ENCODE measurements at regions not wholly inside any gene's neighbourhood (a gene's known extent, or its start where the extent isn't known, plus 50 kb on each side); places are given as distances from the start of the nearest gene placed in this dataset.

DNA sequence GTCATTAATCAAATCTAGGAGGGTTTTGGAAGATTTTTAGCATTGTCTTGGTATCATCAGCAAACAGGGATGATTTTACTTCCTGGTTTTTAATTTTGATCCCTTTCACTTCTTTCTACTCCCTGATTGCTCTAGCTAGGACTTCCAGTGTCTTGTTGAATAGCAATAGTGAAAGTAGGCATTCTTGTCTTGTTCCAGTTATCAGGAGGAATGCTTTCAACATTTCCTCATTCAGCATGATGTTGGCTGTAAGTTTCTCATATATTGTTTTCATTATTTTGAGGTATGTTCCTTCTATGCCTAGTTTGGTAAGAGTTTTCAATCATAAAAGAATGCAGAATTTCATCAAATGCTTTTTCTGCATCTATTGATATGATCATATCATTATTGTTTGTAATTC lies 244.2 kb upstream of the CLEC14A start:
- DNase-seq, result no peak

DNA sequence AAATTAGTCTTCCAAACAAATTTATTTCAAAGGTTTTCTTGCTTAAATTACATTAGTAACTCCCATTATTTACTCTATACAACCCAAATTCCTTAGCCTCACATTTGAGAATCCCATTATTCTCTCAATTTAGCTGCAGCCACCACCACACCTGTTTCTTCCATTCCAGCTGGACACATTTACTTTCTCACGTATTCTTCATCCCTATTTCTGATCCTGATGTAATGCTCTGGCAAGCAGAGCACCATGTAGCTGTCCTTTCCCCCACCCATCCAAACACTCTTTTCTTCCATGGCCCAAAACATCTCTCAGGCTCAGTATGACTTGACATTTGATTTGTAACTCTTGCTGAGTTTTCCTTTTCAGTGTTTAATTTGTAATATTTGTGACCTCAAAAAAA lies 240.2 kb upstream of the CLEC14A start:
- DNase-seq, result peak; percentile 60

DNA sequence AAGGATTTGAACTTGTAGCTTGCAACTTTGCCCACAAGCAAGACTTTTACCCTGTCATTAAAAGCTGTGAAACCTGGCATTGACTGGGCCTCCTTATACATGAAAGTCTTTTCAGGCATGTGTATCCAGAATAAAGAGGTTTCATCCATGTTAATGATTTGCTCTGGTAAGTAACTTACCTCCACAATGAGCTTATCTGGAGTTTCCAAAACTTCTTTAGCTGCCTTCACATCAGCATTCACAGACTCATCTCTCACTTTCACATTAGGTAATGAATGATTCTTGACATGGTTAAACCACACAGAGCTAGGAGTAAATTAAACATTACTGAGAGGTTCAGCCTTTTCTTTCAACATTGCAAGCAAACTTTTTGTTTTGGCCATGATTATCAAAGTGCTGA lies 234.4 kb upstream of the CLEC14A start:
- DNase-seq, result no peak

DNA sequence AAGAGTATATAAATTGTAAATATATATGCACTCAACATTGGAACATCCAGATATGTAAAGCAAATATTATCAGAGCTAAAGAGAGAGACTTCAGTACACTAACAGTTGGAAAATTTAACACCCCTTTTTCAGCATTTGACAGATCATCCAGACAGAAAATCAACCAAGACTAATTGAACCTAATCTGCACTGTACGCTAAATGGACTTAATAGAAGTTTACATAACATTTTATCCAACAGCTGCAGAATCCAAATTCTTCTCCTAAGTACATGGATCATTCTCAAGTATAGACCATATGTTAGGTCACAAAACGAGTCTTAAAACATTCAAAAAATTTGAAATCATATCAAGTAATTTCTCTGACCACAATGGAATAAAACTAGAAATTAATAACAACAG lies 229.1 kb upstream of the CLEC14A start:
- no peak for DNase-seq

DNA sequence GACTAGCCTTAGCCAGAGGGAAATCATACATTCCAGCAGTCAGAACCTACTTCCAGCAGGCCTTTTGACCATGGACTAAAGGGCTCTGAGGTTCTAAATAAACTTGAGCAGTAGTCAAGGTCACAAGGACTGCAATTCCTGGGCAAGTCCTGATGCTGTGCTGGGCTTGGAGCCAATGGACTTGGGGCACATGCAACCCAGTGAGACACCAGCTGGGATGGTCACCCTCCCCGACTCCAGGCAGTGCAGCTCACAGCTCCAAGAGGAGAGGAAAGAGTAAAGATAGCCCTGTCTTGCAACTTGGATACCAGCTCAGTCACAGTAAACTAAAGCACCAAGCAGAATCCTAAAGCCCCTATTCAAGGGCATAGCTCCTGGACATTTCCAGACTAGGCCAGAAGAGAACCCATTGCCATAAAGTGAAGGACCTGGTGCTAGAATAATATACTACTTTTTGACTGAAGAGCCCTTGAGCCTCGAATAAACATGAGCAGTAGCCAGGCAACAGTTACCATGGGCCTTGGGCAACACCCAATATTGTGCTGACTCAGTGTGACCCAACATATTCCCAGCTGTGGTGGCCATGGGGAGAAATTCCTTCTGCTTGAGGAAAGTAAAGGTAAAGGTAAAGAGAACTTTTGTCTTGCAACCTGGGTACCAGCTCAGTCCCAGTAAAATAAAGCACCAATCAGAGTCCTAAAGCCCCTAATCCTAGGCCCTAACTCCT lies 226.2 kb upstream of the CLEC14A start:
- DNase-seq, result no peak

DNA sequence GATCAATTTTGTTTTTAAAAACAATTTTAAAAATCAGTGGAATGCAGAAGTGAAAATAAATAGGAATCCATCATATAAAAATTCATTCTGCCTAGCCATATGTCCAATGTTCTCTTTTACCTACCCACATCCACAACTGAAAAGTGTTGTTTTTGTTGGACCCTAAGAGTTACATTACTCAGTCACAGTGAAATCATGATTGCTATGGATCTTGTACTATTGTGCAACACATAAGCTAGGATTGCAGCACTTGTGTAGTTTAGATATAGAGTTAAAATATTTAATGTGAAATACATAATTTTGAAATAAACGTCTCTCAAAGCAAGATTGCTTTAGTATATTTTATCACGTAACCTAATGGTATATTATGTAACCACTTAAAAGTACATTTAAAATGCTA lies 213.3 kb upstream of the CLEC14A start:
- no peak for DNase-seq

DNA sequence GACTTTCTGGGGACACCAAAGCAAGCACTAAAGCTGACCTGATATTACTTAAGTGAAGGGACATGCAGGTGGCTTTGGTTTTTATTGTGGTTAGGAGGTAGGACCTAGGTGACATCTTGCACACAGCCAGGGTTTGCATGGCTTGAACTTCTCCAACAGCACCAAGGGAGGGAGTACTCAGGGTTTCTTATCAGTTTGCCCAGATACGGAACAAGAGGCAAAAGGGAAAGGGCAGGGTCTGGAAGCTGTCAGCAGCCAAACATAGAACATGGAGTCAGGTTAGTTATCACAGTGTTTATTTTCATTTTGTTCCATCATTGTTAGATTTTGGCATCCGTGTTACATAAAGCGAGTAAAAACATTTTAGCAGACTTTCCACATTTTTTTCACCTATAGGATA lies 186.3 kb upstream of the CLEC14A start:
- no peak for DNase-seq

DNA sequence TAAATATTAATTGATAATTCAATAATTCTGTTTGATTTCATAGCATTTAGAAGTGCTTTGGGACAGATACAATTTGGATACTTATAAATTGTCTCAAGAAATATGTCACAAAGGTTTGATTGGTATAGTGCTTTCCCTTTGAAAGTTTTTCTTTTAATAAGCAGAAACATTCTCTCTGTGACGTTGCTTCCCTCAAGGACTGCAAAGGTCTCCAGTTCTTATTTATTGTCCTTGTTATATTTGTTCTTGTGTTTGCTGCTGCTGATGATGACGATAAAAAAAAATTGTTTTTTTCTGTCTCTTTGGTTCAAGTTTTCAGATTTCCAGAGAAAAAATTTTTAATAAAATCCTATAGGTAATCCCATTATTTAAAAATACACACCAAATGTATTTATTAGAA lies 176.3 kb upstream of the CLEC14A start:
- DNase-seq, result no peak

DNA sequence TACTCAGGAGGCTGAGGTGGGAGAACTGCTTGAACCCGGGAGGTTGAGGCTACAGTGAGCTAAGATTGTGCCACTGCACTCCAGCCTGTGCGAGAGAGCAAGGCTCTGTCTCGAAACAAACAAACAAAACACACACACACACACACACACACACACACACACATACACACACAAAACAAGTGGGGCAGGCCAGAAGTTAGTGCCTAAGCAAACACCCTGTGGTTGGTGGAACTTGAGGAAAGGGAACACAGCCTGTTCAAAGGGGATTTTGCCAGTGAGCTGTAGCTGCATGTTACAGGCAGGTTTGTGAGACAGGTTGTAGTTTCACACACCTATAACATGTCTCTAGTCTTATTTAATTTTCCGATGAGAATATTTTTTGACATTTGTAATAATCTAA lies 175.3 kb upstream of the CLEC14A start:
- DNase-seq, result no peak

DNA sequence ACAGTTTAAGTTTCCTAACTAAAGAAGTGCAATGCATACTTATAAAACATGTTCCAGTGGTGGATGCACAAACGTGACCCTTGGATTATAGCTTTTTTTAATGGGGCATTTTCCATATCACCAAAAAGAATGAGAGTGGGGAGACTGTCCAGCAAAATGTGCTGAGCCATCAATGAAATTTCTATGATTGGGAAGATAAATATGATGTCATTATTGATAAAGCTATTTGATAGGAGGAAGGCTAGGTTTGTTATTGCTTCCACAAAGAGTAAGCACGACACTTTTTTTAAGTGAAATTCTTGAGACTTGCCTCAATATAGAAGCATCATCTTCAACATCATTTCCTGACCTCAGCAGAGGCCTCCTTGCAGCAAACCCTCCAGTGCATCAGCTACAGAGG lies 174.6 kb upstream of the CLEC14A start:
- no peak for DNase-seq

DNA sequence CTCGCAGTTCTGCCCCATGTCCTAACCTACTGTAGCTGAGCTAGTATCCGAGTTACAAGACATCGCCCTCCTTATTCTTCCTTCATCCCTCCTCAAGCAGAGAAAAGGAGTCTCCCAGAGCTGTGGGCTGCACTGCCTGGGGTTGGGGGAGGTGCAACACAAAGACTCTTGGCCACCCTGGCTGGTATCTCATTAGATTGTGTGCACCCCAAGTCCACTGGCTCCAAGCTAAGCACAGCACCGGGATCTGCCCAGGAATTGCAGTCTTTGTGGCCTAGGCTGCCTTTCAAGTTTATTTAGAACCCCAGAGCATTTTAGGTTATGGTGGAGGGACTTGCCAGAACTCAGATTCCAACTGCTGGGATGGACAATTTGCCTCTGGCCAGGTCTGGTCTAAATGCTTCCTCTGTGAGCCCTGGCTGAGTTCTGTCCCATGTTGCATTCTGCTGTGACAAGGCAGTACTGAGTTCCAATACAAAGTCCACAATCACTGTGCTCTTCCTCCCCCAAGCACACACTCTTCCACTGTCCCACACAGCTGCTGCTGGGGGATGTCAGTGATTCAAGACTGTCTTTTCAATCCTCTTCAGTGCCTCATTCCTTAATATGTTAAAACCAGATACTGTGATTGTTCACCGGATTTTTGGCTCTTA lies 169.6 kb upstream of the CLEC14A start:
- DNase-seq, result no peak

DNA sequence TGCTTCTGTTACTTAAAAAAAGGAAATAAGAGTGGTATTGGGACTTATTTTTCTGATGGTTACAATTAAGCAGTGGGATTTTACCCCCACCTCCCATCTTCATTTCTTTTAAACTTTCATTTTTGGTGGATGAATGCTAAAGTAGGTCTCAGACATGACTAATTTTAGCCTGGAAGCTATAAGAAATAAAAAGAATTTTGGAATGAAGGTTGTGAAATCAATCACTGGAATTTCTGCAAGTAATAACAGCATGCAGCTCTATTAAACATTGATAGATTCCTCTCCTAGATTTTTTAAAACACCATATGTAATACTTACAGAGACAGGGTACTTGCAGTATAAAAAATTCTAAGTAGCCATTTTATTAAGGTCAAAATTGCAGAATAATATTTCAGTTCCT lies 164.2 kb upstream of the CLEC14A start:
- no peak for DNase-seq

DNA sequence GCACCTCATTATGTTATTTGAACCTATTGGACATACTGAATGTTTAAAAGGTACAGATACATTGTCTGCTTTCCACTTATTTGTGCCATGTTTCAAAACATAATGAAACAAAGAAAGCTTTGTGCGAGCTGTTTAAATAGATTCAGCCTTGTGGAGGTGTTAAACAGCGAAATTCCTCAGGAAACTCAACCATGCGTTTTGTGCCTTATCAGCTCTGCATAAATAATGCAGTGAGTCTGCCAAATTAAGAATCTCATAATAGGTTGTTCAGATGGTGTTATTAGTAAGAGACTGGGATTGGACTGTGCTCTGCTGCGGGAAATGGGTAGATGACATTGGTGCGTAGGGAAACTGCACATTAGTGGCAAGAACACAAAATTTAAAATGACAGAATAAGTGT lies 163.7 kb upstream of the CLEC14A start:
- DNase-seq, result no peak

DNA sequence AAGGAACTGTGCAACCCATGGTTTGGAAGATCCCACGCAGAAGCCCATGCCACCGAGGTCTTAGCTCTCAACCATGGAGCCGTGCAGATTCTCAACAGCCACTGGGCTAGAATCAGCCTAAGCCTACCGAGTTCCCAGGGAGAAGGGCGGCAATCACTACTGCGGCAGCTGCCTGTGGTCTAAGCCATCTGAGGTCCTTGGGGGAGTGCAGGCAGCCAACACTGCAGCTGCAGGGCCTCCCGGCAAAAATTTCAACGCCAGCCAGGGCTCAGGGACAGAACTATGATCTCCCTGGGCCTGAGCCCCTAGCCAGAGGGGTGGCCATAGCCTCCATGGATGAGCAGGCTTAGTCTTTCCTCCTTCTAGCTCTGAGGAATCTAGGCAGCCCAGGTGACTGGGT lies 156.8 kb upstream of the CLEC14A start:
- DNase-seq, result no peak

DNA sequence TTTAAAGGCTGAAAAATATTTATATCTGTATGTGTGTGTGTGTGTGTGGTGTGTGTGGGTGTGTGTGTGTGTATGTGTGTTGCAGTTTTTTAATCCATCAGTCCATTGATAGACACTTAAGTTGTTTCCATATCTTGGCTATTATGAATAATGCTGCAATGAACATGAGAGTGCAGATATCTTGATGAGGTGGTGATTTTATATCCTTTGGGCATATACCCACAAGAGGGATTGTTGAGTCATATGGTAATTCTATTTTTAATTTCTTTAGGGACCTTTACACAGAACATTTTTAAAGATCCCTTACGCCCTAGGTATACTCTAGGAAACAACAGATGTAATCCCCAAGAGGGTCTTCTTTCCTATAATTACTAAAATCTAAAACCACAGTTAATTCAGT lies 154.5 kb upstream of the CLEC14A start:
- no peak for DNase-seq

DNA sequence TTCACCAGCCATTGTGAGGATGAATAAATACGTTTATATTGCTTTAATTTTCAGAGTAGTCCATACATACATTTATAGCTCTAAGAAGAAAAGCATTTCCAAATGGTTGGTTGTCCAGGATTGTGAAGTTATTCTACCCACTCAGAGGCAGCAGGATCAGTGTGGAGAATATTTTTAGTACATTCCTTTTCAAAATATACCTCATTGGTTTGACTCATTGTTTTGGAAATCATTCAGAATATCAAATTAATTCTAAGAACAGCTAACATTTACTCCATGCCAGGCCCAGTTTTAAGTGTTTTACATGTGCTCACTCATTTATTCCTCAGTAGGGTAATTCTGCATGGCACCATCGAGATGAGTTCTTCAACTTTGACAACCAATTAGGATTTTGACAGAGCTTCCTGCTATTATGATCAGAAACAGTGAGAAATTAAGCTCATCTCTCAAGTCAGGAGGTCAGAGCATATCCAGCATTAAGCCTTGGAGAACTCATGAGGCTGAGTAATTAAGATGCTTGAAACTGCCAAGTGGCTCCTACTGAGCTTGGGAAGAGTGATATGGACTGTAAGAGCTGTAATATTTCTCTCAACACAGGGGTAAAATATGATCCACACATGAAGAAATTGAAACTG lies 153.3 kb upstream of the CLEC14A start:
- no peak for DNase-seq

DNA sequence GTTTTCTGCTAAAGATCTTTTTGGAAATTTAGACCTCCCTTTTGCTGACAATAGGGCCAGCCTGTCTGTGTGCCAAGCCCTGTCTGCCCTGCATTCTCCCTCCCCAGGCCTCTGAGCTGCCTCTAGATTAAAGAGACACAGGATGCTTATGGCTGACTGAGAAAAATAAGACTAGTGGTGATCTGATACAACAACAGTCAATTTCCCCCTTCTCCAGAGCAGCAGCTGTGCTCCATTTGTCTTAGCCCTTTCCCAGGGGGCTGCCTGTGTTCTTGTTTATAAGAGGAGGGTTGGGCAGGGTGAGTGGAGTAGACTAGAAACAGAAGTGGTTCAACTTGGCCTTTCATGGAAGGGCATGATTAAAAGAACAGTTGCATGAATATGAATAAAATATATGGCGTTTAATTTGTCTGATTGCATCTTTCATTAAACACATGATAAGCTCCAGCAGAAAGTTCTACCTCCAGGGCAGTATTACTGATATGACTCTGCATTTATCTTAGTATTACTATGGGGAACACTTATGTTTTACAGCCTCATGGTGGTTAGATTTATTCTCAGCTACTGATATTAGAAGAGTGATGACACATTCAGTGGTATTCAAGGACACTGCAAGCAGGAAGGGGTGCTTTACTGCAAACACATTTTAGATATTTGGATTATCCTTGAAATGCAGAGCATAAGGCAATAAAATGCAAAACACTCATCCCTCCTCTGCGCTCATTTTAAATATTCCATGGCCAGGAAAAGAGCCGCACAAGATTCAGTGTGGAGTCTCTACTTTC lies 150.2 kb upstream of the CLEC14A start:
- peak; percentile 66 for DNase-seq

DNA sequence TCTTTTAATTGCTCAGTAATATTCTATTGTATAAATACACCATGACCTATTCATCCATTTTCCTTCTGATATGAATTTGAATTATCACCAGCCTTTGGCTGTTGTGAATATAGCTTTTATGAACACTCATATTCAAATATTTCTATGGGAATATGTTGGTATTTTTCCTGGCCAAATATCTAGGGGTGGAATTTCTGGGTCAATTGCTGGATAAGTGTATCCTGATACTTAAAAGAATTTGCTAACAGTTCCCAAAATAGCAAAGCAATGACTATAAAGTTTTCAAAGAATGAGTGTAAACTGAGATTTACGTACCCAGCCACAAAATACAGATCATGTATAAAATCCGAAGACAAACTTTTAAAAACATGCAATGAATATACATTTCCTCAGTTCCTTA lies 148.7 kb upstream of the CLEC14A start:
- no peak for DNase-seq

DNA sequence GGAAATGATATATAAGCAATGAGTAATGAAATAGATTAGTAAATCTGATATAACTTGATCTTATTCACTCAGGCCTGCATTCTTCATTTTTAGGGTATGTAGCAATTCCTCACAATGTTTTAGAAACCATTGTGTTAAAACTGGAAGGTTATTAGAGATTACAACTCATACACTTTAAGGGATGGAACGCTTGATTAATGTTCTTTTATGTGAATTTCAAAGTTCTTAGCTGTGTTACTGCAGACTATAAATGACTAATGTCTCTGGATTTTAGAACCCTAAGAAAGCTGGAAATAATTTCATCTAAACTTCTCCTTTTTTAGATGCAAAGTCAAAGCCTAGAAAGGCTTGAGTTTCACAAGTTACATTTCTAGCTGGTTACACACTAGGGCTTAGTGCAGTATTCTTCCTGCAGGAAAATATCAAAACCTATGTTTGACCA lies 148.2 kb upstream of the CLEC14A start:
- DNase-seq, result no peak

DNA sequence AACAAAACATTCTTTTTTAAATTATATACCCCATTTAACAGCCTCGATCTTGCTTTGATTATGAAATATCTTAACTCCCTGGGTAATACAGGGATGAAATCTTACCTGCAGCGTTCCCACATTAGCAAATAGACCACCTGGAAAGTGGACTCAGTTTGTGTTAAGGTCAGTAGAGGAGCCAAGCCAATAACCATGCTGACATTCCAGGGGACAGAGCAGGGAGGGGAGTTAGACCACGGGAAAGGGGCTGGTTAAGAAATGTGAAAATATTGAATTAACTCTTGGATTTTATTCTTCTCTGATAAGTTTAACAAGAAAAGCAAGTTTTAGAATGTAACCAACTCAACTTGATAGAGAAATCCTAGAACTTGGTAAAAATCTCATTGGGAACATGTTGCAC lies 144.9 kb upstream of the CLEC14A start:
- no peak for DNase-seq

DNA sequence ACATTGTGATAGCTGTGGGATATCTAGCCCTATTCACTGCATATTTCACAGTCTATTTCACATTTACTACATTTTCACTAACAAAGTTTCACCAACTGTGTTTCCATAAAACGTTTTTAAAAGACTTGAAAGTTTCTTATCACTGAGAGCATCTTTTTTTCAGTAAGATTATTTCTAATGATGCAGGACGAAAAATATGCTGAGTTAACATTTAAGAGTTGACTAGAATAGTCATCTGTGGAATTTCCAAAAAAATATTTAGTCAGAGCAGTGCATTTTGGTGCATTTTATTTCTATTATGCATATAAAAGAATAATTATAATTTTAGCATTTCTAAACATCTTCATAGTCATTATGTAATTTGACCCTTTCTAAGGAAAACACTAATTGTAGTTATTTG lies 143.8 kb upstream of the CLEC14A start:
- DNase-seq, result no peak

DNA sequence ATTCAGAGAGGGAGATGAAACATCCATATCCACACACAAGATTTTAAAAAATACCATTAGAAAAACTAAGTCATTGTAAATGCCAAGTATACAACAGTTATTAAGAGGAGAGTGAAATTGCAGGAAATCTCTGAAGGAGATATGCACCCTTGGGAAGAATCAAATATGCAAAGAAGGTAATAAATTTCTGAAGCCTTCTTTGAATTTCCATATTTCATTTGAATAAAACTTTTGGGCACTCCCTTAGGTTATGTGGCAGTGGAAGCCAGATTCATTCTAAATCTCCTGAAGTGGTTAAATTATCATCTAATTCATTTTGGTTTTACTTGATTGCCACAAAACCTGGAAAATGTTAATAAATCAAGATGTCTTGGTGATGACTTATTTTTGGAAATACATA lies 138.9 kb upstream of the CLEC14A start:
- no peak for DNase-seq

DNA sequence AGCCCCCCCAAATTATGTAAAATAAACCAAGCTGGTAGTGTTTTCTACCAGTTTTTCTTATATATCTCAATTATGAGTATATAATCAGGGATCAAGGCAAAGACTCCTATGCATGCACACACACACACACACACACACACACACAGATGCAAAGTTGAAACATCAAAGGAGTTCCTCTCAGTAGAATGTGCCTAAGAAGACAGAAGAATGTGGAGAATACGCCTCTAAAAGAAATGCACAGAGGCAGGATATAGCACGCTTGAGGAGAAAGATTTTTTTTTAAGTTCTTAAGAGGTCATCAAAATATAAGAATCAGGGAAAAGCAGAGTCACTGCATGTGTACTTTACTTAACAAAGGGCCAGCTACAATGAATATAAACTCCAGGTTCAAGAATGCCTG lies 138.2 kb upstream of the CLEC14A start:
- DNase-seq, result no peak

DNA sequence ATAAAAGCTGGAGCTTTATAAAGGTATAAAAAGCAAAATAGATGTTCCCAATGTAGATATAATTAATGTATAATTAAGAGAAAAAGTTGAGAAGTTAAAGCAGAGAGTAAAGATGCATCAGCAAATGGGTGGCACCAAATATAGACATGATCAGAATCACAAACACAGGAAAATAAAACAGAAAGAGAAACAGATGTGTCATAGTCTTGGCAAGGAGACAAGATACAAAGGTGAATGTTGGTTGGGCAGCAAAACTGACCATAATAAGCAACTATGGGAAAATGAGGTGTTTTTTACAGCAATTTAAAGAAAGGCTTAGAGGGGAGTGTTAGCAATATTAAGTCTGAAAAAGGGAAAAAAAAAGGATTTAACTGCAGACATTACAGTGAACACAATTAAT lies 135.4 kb upstream of the CLEC14A start:
- no peak for DNase-seq

Measured in NCI-H1417 treated with DMSO at 0.1 percent for 48 hours (cell line).